GM12878 (cell line): ENCODE measurements at regions not wholly inside any gene's neighbourhood (a gene's known extent, or its start where the extent isn't known, plus 50 kb on each side); places are given as distances from the start of the nearest gene placed in this dataset.

Source experiments
- ATAC-seq: fragments of 200-7000 bp; cut with Tn5 transposase; 3 replicates; pipeline ENCODE4 v1.9.1; 2020; ENCODE audit warnings: mild to moderate bottlenecking, moderate library complexity
- BruUV-seq: library from RNA; stranded (reverse); fragments of 400-500 nt; replicated peaks from 2 replicates; lab custom pipeline; 2021; lab: Mats Ljungman, UMichigan
- CTCF ChIA-PET: fragments of 300-600 bp; sonication (Branson Sonifier 250); formaldehyde crosslinking; extraction: SDS; loops from one replicate; lab custom pipeline; 2021; ENCODE audit warnings: inconsistent platforms; lab: Yijun Ruan, JAX
- POLR2A ChIA-PET: fragments of 350-600 bp; formaldehyde crosslinking; extraction: SDS; loops from one replicate; lab custom pipeline; 2021; ENCODE audit warnings: inconsistent platforms; lab: Charles Lee
- RAD21 ChIA-PET: fragments of 300-600 bp; sonication (Branson Sonifier 250); formaldehyde crosslinking; loops from one replicate; lab custom pipeline; 2023; ENCODE audit warnings: antibody characterized with exemption; ENCODE audit not compliant: unreplicated experiment; lab: Charles Lee
- SMC1A ChIA-PET: fragments of 300-600 bp; sonication (Branson Sonifier 250); formaldehyde crosslinking; loops from one replicate; lab custom pipeline; 2023; ENCODE audit not compliant: unreplicated experiment, uncharacterized antibody; lab: Charles Lee
- DNase-seq: peaks from one replicate; pipeline ENCODE4 v3.0.0-alpha.2; 2011; ENCODE audit warnings: low read depth, low spot score
- FAIRE-seq: peaks from 3 replicates; lab custom pipeline; 2011; peaks lifted over from hg19 to GRCh38; lab: Jason Lieb, UNC
- H2AFZ ChIP-seq: 2 replicates; pipeline ENCODE4 v1.6.0; 2011; ENCODE audit warnings: low read depth, low read length, control low read depth; ENCODE audit not compliant: control insufficient read depth
- H3K27ac ChIP-seq: 2 replicates; pipeline ENCODE4 v1.5.1; 2011; ENCODE audit warnings: control low read depth; ENCODE audit not compliant: control insufficient read depth, insufficient read depth
- H3K27me3 ChIP-seq, 2 experiments: replicated peaks in 1 of 2; 2 replicates each; pipeline versions ENCODE4 v1.6.0 to v1.6.1; 2011; ENCODE audit warnings: low read length in 1 of 2; ENCODE audit not compliant: control insufficient read depth in 2 of 2, insufficient read depth in 2 of 2
- H3K36me3 ChIP-seq, 2 experiments: 2 replicates each; pipeline ENCODE4 v1.5.1; 2011; ENCODE audit warnings: low read length in 1 of 2; ENCODE audit not compliant: control insufficient read depth in 2 of 2, insufficient read depth in 2 of 2
- H3K4me1 ChIP-seq: 2 replicates; pipeline ENCODE4 v1.6.1; 2011; ENCODE audit warnings: mild to moderate bottlenecking, low read length, moderate library complexity, mixed read lengths; ENCODE audit not compliant: control insufficient read depth, insufficient read depth
- H3K4me2 ChIP-seq: 2 replicates; pipeline ENCODE4 v1.6.0; 2011; ENCODE audit warnings: control low read depth; ENCODE audit not compliant: control insufficient read depth, insufficient read depth
- H3K4me3 ChIP-seq: fragments of 200-600 bp; sonication (generic); 2 replicates; pipeline ENCODE4 v1.5.1; 2016
- H3K79me2 ChIP-seq: 2 replicates; pipeline ENCODE4 v1.6.0; 2011; ENCODE audit warnings: low read length; ENCODE audit not compliant: control insufficient read depth, insufficient read depth
- H3K9ac ChIP-seq: 2 replicates; pipeline ENCODE4 v1.8.0; 2011; ENCODE audit warnings: low read length, control low read depth, mixed read lengths; ENCODE audit not compliant: control insufficient read depth, insufficient read depth
- H3K9me3 ChIP-seq: replicated peaks from 3 replicates; pipeline ENCODE4 v1.5.1; 2011; ENCODE audit warnings: mild to moderate bottlenecking, low read length; ENCODE audit not compliant: control insufficient read depth, insufficient read depth
- H4K20me1 ChIP-seq: 2 replicates; pipeline ENCODE4 v1.6.0; 2011; ENCODE audit not compliant: control insufficient read depth, insufficient read depth
- ATF3 ChIP-seq: IDR thresholded peaks from 2 replicates; pipeline ENCODE4 v1.6.1; 2011; ENCODE audit warnings: low read depth, mild to moderate bottlenecking, low read length, moderate library complexity, borderline replicate concordance; ENCODE audit errors: extremely low read depth
- CEBPB ChIP-seq, 2 experiments: fragments of 150-350 bp in 1 of 2; IDR thresholded peaks; 2 replicates each; pipeline ENCODE4 v1.6.1; 2012 to 2014; ENCODE audit warnings: low read depth in 2 of 2, low read length in 2 of 2, borderline replicate concordance in 1 of 2, inconsistent platforms in 1 of 2
- E2F4 ChIP-seq: IDR thresholded peaks from 2 replicates; pipeline ENCODE4 v1.6.1; 2012; ENCODE audit warnings: low read depth, low read length, improper control_type of control experiment
- EED ChIP-seq: sonication (generic); IDR thresholded peaks from 2 replicates; pipeline ENCODE4 v1.6.1; 2016; ENCODE audit warnings: antibody characterized with exemption, low read depth
- FOS ChIP-seq: IDR thresholded peaks from 3 replicates; pipeline ENCODE4 v1.6.1; 2011; ENCODE audit warnings: borderline replicate concordance; ENCODE audit not compliant: insufficient read length; ENCODE audit errors: extremely low read depth
- HCFC1 ChIP-seq: fragments of 150-350 bp; IDR thresholded peaks from 2 replicates; pipeline ENCODE4 v1.6.1; 2014; ENCODE audit warnings: low read length
- KLF5 ChIP-seq: fragments of 450-650 bp; IDR thresholded peaks from 2 replicates; pipeline ENCODE4 v1.6.1; 2014; ENCODE audit warnings: mild to moderate bottlenecking; ENCODE audit not compliant: partially characterized antibody
- PAX5 ChIP-seq: IDR thresholded peaks from 2 replicates; pipeline ENCODE4 v1.6.1; 2011; ENCODE audit warnings: low read depth, low read length, borderline replicate concordance
- RELA ChIP-seq: fragments of 450-650 bp; IDR thresholded peaks from 2 replicates; pipeline ENCODE4 v1.8.0; 2014; ENCODE audit warnings: borderline replicate concordance; ENCODE audit not compliant: partially characterized antibody
- REST ChIP-seq: IDR thresholded peaks from 2 replicates; pipeline ENCODE4 v1.6.1; 2012; ENCODE audit warnings: mild to moderate bottlenecking, low read depth, low read length
- SIN3A ChIP-seq: IDR thresholded peaks from 2 replicates; pipeline ENCODE4 v1.6.1; 2012; ENCODE audit warnings: low read depth, low read length, improper control_type of control experiment
- SREBF1 ChIP-seq: IDR thresholded peaks from 2 replicates; pipeline ENCODE4 v1.6.1; 2012; ENCODE audit warnings: mild to moderate bottlenecking, low read length
- YBX1 ChIP-seq: fragments of 450-650 bp; IDR thresholded peaks from 2 replicates; pipeline ENCODE4 v1.6.1; 2016; ENCODE audit warnings: antibody characterized with exemption
- ZNF274 ChIP-seq: IDR thresholded peaks from one replicate; pipeline ENCODE4 v1.8.0; 2011; ENCODE audit not compliant: insufficient read length, insufficient read depth
- ZNF622 ChIP-seq: fragments of 450-650 bp; IDR thresholded peaks from 2 replicates; pipeline ENCODE4 v1.6.1; 2017; ENCODE audit warnings: mild to moderate bottlenecking, inconsistent platforms
- ZNF687 ChIP-seq: fragments of 450-650 bp; IDR thresholded peaks from 2 replicates; pipeline ENCODE4 v1.6.1; 2017; ENCODE audit warnings: mild to moderate bottlenecking, moderate library complexity
- WGBS: methylation state at CpG from one replicate; pipeline ENCODE4 v1.1.6; 2016; ENCODE audit warnings: low lambda C conversion rate; ENCODE audit not compliant: insufficient replicate concordance, insufficient coverage; ENCODE audit errors: missing lambda C conversion rate; 5-methylcytosine and 5-hydroxymethylcytosine counted together
- in situ Hi-C: fragments of 300-500 bp; cut with MboI; formaldehyde crosslinking; loops from 9 replicates; pipeline ENCODE4 v1.14.3; 2018; ENCODE audit warnings: mixed read lengths
- intact Hi-C: fragments of 100-400 bp; cut with micrococcal nuclease; formaldehyde crosslinking; loops from one replicate; pipeline ENCODE4 v1.14.2; 2022; ENCODE audit not compliant: unreplicated experiment

- H4K20me1 ChIP-seq, result no peaks in the 10 kb centered on the region
- no peak overlapping the region for H3K4me2 ChIP-seq
- WGBS, result 40% methylated on average over 10 of the region's 10 CpGs
- FAIRE-seq, result no peak
- no peaks in the 10 kb centered on the region for H3K79me2 ChIP-seq
- BruUV-seq, result no TSS peak
- RAD21 ChIA-PET, result no interaction called here
- no peak overlapping the region for H3K4me3 ChIP-seq
- no peak overlapping the region for H3K27ac ChIP-seq
- no peaks in the 10 kb centered on the region for H3K9me3 ChIP-seq
- intact Hi-C loops, result loop anchor here (5.0 kb wide), 1 partner anchor 241 kb away; the partner anchor contains the start of gene OLFML3
- no peaks in the 10 kb centered on the region for H3K4me1 ChIP-seq
- DNase-seq, result no peak
- no peak for ATAC-seq
- SMC1A ChIA-PET, result no interaction called here
- POLR2A ChIA-PET, result no interaction called here
- H3K9ac ChIP-seq, result no peak overlapping the region
- CTCF ChIA-PET, result interaction anchor here (0.6 to 1.6 kb wide), 2 partner anchors 20 to 197 kb away, joined by 4 read pairs; no protein-coding TSS in a partner anchor
- H2AFZ ChIP-seq, result no peak overlapping the region
- no peaks in the 10 kb centered on the region for H3K36me3 ChIP-seq
- H3K27me3 ChIP-seq, result no peaks in the 10 kb centered on the region
- in situ Hi-C loops, result no loop called here
- TF ChIP-seq SIN3A, result no peak
- TF ChIP-seq RELA, result no peak
- no peak for TF ChIP-seq SREBF1
- TF ChIP-seq FOS, result no peak
- TF ChIP-seq HCFC1, result no peak
- TF ChIP-seq E2F4, result no peak
- TF ChIP-seq CEBPB (IDR thresholded peaks at IDR 0.05; ENCODE audit: borderline replicate concordance in 1 of 2, low read depth in 2 of 2, low read length in 2 of 2), result no peak
- TF ChIP-seq PAX5, result no peak
- no peak for TF ChIP-seq ZNF274
- no peak for TF ChIP-seq ZNF622
- no peak for TF ChIP-seq ZNF687
- TF ChIP-seq YBX1, result no peak
- TF ChIP-seq REST, result no peak
- no peak for TF ChIP-seq KLF5
- TF ChIP-seq ATF3, result no peak
- no peak for TF ChIP-seq EED
Measured at GRCh38 chr1:114218361-114219171, 64.9 kb upstream of the SYT6 start.
